ENCODE measurements at regions not wholly inside any gene's neighbourhood (a gene's known extent, or its start where the extent isn't known, plus 50 kb on each side); places are given as distances from the start of the nearest gene placed in this dataset.
"Not testable (repeated sequence)": the region's sequence is repeated elsewhere in the genome, so short reads cannot be mapped to it uniquely, and the experiment has no call there.

DNA sequence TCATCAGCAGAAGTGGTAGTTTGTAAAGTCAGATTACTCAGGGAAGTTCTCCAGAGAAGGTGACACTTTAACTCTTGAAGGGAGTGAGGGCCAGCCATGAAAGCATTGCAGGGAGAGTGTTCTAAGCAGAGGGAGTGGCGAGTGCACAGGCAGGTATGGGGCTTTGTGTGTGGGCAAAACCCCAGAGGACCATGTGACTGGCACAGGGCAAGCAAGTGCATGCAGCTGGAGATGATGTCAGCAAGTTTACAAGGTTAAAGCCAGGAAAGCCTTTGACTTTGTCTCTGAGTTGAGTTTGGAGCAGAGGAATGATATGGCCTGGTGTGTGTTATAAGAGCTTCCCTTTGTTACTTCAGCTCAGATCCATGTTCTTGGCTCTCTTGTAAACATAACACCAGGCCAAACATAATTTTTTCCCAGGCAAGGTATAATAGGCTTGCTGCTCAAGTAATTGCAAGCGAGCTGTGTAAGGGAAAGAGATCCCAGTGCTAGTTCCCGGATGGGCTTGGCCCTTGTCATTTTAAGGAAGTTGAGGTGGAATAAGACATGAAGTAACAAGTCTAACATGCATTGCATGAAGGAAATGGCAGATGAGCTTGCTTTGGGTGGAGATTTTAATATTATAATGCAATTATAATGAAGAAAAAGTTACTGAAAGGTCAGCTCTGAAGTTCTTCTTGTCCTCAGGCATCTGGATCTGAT is 341.1 kb upstream of the LRRC3B start:
- Histone ChIP-seq H2AFZ (ENCODE audit: low read depth) (no peak overlapping the region), H3K27me3 (ENCODE audit: insufficient read depth) (no peaks in the 10 kb centered on the region), H3K4me2 (no peak overlapping the region), H3F3A (replicated peaks; ENCODE audit: insufficient read depth) (no peaks in the 10 kb centered on the region), H3K4me3 (ENCODE audit: low read depth in 2 of 2, low read length in 1 of 2) (no peak overlapping the region), H3K9me3 (no peaks in the 10 kb centered on the region), H3K36me3 (replicated peaks in 1 of 2; ENCODE audit: control insufficient read depth in 1 of 2, insufficient read depth in 2 of 2, low read length in 1 of 2) (no peaks in the 10 kb centered on the region), H3K27ac (ENCODE audit: low read depth in 2 of 2, low read length in 1 of 2) (no peak overlapping the region), H3K9me2 (no peaks in the 10 kb centered on the region), H3K79me2 (ENCODE audit: insufficient read depth) (no peaks in the 10 kb centered on the region), H3K9ac (no peak overlapping the region), H3K4me1 (ENCODE audit: control insufficient read depth in 1 of 2, insufficient read depth in 2 of 2, low read depth in 1 of 2, low read length in 1 of 2) (no peaks in the 10 kb centered on the region), H4K20me1 (ENCODE audit: insufficient read depth) (no peaks in the 10 kb centered on the region)
- DNase-seq = no peak
- TF ChIP-seq RAD21 (IDR thresholded peaks at IDR 0.05; ENCODE audit: low read length) = no peak
- ChIA-PET POLR2A (no interaction called here), CTCF (no interaction called here)
- whole genome bisulfite sequencing (ENCODE audit: low lambda C conversion rate) = 11% methylated on average over 3 of the region's 3 CpGs

DNA sequence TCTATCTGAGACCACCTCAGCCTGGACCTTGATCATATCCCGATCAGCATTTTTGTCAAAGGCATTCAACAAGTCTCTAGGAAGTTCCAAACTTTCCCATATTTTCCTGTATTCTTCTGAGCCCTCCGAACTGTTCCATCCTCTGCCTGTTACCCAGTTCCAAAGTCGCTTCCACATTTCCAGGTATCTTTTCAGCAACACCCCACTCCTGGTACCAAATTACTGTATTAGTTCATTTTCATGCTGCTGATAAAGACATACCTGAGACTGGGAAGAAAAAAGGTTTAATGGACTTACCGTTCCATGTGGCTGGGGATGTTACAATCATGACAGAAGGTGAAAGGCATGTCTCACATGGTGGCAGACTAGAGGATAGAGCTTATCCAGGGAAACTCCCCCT is 338.1 kb upstream of the LRRC3B start:
- CTCF ChIA-PET; POLR2A ChIA-PET; H2AFZ ChIP-seq (ENCODE audit: low read depth); H3K4me1 ChIP-seq (ENCODE audit: control insufficient read depth in 1 of 2, insufficient read depth in 2 of 2, low read depth in 1 of 2, low read length in 1 of 2); DNase-seq; H3K4me3 ChIP-seq (ENCODE audit: low read depth in 2 of 2, low read length in 1 of 2); H3K4me2 ChIP-seq; H4K20me1 ChIP-seq (ENCODE audit: insufficient read depth); H3K9me2 ChIP-seq; H3K9ac ChIP-seq; H3K79me2 ChIP-seq (ENCODE audit: insufficient read depth); H3K27me3 ChIP-seq (ENCODE audit: insufficient read depth); H3K9me3 ChIP-seq; H3K36me3 ChIP-seq (replicated peaks in 1 of 2; ENCODE audit: control insufficient read depth in 1 of 2, insufficient read depth in 2 of 2, low read length in 1 of 2); H3K27ac ChIP-seq (ENCODE audit: low read depth in 2 of 2, low read length in 1 of 2); H3F3A ChIP-seq (replicated peaks; ENCODE audit: insufficient read depth): not testable (repeated sequence)
- 8% methylated on average over 4 of the region's 4 CpGs for WGBS (ENCODE audit: low lambda C conversion rate)

DNA sequence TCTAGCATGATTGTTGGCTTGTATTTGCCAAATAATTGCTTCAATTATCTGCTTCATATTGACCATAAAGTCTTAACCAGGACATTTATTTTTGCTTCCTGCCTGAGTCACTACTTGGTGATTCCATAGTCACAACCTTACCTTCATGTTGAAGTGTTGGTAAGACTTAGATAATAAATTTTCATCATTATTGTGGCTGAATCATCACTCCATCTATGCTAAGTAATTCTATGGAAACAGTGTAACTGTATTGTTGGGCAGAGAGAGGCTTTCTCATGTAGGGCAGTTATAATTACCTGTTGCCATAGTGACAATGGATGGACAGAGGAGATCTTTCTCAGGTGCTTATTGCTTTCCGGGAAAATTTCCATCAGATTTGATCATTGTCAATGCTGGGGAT is 330.7 kb upstream of the LRRC3B start:
- H3F3A ChIP-seq (replicated peaks; ENCODE audit: insufficient read depth) = no peaks in the 10 kb centered on the region
- H3K36me3 ChIP-seq (replicated peaks in 1 of 2; ENCODE audit: control insufficient read depth in 1 of 2, insufficient read depth in 2 of 2, low read length in 1 of 2) = no peaks in the 10 kb centered on the region
- no peak for TF ChIP-seq YY1 (IDR thresholded peaks at IDR 0.05; ENCODE audit: low read depth)
- no peak overlapping the region for H3K27ac ChIP-seq (ENCODE audit: low read depth in 2 of 2, low read length in 1 of 2)
- ChIA-PET CTCF (no interaction called here), POLR2A (no interaction called here)
- H3K4me2 ChIP-seq = no peak overlapping the region
- H3K9me2 ChIP-seq = no peaks in the 10 kb centered on the region
- H4K20me1 ChIP-seq (ENCODE audit: insufficient read depth) = no peaks in the 10 kb centered on the region
- no peak overlapping the region for H3K9ac ChIP-seq
- no peaks in the 10 kb centered on the region for H3K4me1 ChIP-seq (ENCODE audit: control insufficient read depth in 1 of 2, insufficient read depth in 2 of 2, low read depth in 1 of 2, low read length in 1 of 2)
- no peak overlapping the region for H2AFZ ChIP-seq (ENCODE audit: low read depth)
- WGBS (ENCODE audit: low lambda C conversion rate) = 19% methylated on average over 1 of the region's 1 CpG
- peaks cover 4% of the 10 kb centered on the region; the same call in 1 of the 2 replicates for H3K9me3 ChIP-seq
- no peak overlapping the region for H3K4me3 ChIP-seq (ENCODE audit: low read depth in 2 of 2, low read length in 1 of 2)
- no peaks in the 10 kb centered on the region for H3K79me2 ChIP-seq (ENCODE audit: insufficient read depth)
- DNase-seq = no peak
- no peaks in the 10 kb centered on the region for H3K27me3 ChIP-seq (ENCODE audit: insufficient read depth)

DNA sequence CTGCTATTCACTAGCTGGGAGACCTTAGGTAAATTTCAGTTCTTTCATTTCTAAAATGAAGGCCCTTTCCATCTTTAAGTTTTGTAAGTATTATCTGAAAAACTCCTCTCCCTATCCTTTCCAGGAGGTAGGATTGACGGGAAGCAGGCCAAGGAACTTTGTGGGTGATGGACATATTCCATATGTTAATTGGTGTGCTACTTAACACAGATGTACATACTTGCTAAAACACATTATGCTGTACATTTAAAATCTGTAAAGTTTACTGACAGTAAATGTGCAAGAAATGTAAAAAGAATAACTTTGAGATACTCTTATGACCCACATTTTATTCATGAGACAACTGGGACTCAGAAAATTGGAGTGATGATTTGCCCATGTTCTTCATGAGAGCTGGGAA is 329.8 kb upstream of the LRRC3B start:
- Histone ChIP-seq H3K27ac (ENCODE audit: low read depth in 2 of 2, low read length in 1 of 2) (no peak overlapping the region), H3K4me1 (ENCODE audit: control insufficient read depth in 1 of 2, insufficient read depth in 2 of 2, low read depth in 1 of 2, low read length in 1 of 2) (no peaks in the 10 kb centered on the region), H4K20me1 (ENCODE audit: insufficient read depth) (no peaks in the 10 kb centered on the region), H3K9me3 (peaks cover 4% of the 10 kb centered on the region; the same call in 1 of the 2 replicates), H3K9ac (no peak overlapping the region), H3K4me2 (no peak overlapping the region), H3K27me3 (ENCODE audit: insufficient read depth) (no peaks in the 10 kb centered on the region), H3F3A (replicated peaks; ENCODE audit: insufficient read depth) (no peaks in the 10 kb centered on the region), H3K4me3 (ENCODE audit: low read depth in 2 of 2, low read length in 1 of 2) (no peak overlapping the region), H2AFZ (ENCODE audit: low read depth) (no peak overlapping the region), H3K79me2 (ENCODE audit: insufficient read depth) (no peaks in the 10 kb centered on the region), H3K36me3 (replicated peaks in 1 of 2; ENCODE audit: control insufficient read depth in 1 of 2, insufficient read depth in 2 of 2, low read length in 1 of 2) (no peaks in the 10 kb centered on the region), H3K9me2 (no peaks in the 10 kb centered on the region)
- POLR2A ChIA-PET = no interaction called here
- WGBS (ENCODE audit: low lambda C conversion rate) = 4% methylated on average over 1 of the region's 1 CpG
- no peak for DNase-seq
- TF ChIP-seq GABPA (IDR thresholded peaks at IDR 0.05; ENCODE audit: low read depth) (no peak), SIN3A (IDR thresholded peaks at IDR 0.05; ENCODE audit: borderline replicate concordance, low read depth, low read length) (no peak), JUND (IDR thresholded peaks at IDR 0.05) (no peak)
- CTCF ChIA-PET = no interaction called here

All from SK-N-SH (cell line).